Amygdala (tissue), 56 donors: ENCODE measurements at regions not wholly inside any gene's neighbourhood (a gene's known extent, or its start where the extent isn't known, plus 50 kb on each side); places are given as distances from the start of the nearest gene placed in this dataset.

Source experiments
- DNase-seq, 56 donors: peaks; one replicate each; lab custom pipeline; 2025; lab: John Stamatoyannopoulos, UW

GRCh38 chr10:61319386-61320256 lies 133.6 kb downstream of the TMEM26 start:
- DNase-seq = no peak

GRCh38 chr10:61318429-61318828 lies 134.8 kb downstream of the TMEM26 start:
- DNase-seq = no peak

- DNase-seq = no peak
Observed at GRCh38 chr10:61317706-61318105, 135.5 kb downstream of the TMEM26 start.

- no peak for DNase-seq
Observed at GRCh38 chr10:61316676-61317265, 136.4 kb downstream of the TMEM26 start.

- DNase-seq = no peak
Observed at GRCh38 chr10:61314273-61314672, 138.9 kb downstream of the TMEM26 start.

- DNase-seq = no peak
Observed at GRCh38 chr10:61313460-61313859, 139.7 kb downstream of the TMEM26 start.

- no peak for DNase-seq
Observed at GRCh38 chr10:61304746-61305145, 148.4 kb downstream of the TMEM26 start.

GRCh38 chr10:61302124-61302523 lies 151.1 kb downstream of the TMEM26 start:
- DNase-seq = no peak

GRCh38 chr10:61301575-61301974 lies 151.6 kb downstream of the TMEM26 start:
- DNase-seq = no peak

GRCh38 chr10:61299841-61300240 lies 153.3 kb downstream of the TMEM26 start:
- no peak for DNase-seq

- no peak for DNase-seq
Observed at GRCh38 chr10:61299156-61299555, 154.0 kb downstream of the TMEM26 start.

- DNase-seq = no peak
Observed at GRCh38 chr10:61298194-61298593, 155.0 kb downstream of the TMEM26 start.

- no peak for DNase-seq
Observed at GRCh38 chr10:61296161-61296560, 157.0 kb downstream of the TMEM26 start.

- no peak for DNase-seq
Observed at GRCh38 chr10:61294131-61294530, 159.1 kb downstream of the TMEM26 start.

- no peak for DNase-seq
Observed at GRCh38 chr10:61289813-61290212, 163.4 kb downstream of the TMEM26 start.

- no peak for DNase-seq
Observed at GRCh38 chr10:61286686-61287085, 166.5 kb downstream of the TMEM26 start.

GRCh38 chr10:61285749-61286148 lies 167.4 kb downstream of the TMEM26 start:
- no peak for DNase-seq

GRCh38 chr10:61284222-61284890 lies 168.8 kb downstream of the TMEM26 start:
- DNase-seq = peak in 1 of 56 donors; percentile 25

GRCh38 chr10:61283481-61284221 lies 169.5 kb downstream of the TMEM26 start:
- DNase-seq = no peak

GRCh38 chr10:61283066-61283465 lies 170.1 kb downstream of the TMEM26 start:
- no peak for DNase-seq

GRCh38 chr10:61280303-61280702 lies 172.9 kb downstream of the TMEM26 start:
- no peak for DNase-seq
